Stomach (tissue), 4 donors: ENCODE measurements at regions not wholly inside any gene's neighbourhood (a gene's known extent, or its start where the extent isn't known, plus 50 kb on each side); places are given as distances from the start of the nearest gene placed in this dataset.

Experiments
- EP300 ChIP-seq: sonication (generic); formaldehyde crosslinking; IDR thresholded peaks from one replicate; pipeline ENCODE4 v1.6.1; 2017; ENCODE audit warnings: antibody characterized with exemption
- POLR2A ChIP-seq, 4 donors: fragments of 450-650 bp; IDR thresholded peaks; one replicate each; pipeline ENCODE4 v1.6.1; 2016; ENCODE audit warnings: antibody characterized with exemption in 4 of 4, control low read depth in 2 of 4, mild to moderate bottlenecking in 1 of 4, moderate library complexity in 1 of 4
- TF ChIP-seq, protein P1 (sequence below), 7 experiments: fragments of 450-650 bp in 4 of 7; fragments of 200-600 bp in 3 of 7; sonication (generic) in 3 of 7; IDR thresholded peaks; one replicate each; pipeline ENCODE4 v1.5.1; 2016 to 2019; ENCODE audit warnings: antibody characterized with exemption in 7 of 7, control low read depth in 2 of 7, mild to moderate bottlenecking in 1 of 7

DNA sequence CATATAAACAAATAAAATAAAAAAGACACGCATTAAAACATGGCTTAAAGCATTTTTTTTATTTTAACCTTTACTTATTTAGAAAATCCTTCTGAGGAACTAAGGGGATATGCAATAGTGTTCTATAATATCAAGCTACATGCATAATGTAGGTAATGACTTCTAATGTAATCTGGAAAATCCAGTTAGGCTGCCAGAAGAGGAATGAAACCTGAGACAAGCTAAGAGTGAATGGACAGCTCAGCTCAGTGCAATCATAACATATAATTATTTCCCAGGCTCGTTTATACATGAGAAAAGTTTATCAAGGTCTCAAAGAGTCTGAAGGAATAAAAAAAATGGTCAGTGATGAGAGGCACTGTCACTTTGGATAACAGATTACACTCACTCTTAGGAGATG lies 649.0 kb upstream of the PCDH15 start:
- TF ChIP-seq, protein P1, sequence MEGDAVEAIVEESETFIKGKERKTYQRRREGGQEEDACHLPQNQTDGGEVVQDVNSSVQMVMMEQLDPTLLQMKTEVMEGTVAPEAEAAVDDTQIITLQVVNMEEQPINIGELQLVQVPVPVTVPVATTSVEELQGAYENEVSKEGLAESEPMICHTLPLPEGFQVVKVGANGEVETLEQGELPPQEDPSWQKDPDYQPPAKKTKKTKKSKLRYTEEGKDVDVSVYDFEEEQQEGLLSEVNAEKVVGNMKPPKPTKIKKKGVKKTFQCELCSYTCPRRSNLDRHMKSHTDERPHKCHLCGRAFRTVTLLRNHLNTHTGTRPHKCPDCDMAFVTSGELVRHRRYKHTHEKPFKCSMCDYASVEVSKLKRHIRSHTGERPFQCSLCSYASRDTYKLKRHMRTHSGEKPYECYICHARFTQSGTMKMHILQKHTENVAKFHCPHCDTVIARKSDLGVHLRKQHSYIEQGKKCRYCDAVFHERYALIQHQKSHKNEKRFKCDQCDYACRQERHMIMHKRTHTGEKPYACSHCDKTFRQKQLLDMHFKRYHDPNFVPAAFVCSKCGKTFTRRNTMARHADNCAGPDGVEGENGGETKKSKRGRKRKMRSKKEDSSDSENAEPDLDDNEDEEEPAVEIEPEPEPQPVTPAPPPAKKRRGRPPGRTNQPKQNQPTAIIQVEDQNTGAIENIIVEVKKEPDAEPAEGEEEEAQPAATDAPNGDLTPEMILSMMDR (IDR thresholded peaks at IDR 0.05), result no peak
- TF ChIP-seq POLR2A (IDR thresholded peaks at IDR 0.05) (no peak), EP300 (no peak)
